Spleen (tissue), 11 donors: ENCODE measurements at regions not wholly inside any gene's neighbourhood (a gene's known extent, or its start where the extent isn't known, plus 50 kb on each side); places are given as distances from the start of the nearest gene placed in this dataset.

Experiments used
- DNase-seq: peaks from one replicate; pipeline ENCODE4 v3.0.0-alpha.2; 2020
- H3K27ac ChIP-seq, 8 donors: fragments of 200-600 bp; sonication (generic) in 7 of 8; 1 replicate in 4 of 8; 2 replicates in 4 of 8; pipeline versions ENCODE4 v1.5.0 to v1.8.0; 2016 to 2021; ENCODE audit warnings: inconsistent platforms in 4 of 8, mild to moderate bottlenecking in 4 of 8, moderate library complexity in 1 of 8
- H3K27me3 ChIP-seq, 7 donors: fragments of 200-600 bp; sonication (generic) in 6 of 7; replicated peaks in 1 of 7; 1 replicate in 4 of 7; 2 replicates in 3 of 7; pipeline versions ENCODE4 v1.5.0 to v1.8.0; 2016 to 2021; ENCODE audit warnings: inconsistent platforms in 3 of 7, mild to moderate bottlenecking in 1 of 7
- H3K36me3 ChIP-seq, 6 donors: fragments of 200-600 bp; sonication (generic) in 5 of 6; 1 replicate in 4 of 6; 2 replicates in 2 of 6; pipeline versions ENCODE4 v1.5.0 to v1.8.0; 2016 to 2021; ENCODE audit warnings: inconsistent platforms in 2 of 6
- H3K4me1 ChIP-seq, 6 donors: fragments of 200-600 bp; sonication (generic) in 5 of 6; 1 replicate in 3 of 6; 2 replicates in 3 of 6; pipeline versions ENCODE4 v1.5.0 to v1.8.0; 2016 to 2021; ENCODE audit warnings: inconsistent platforms in 3 of 6
- H3K4me3 ChIP-seq, 8 donors: fragments of 200-600 bp; sonication (generic) in 7 of 8; 1 replicate in 4 of 8; 2 replicates in 4 of 8; pipeline versions ENCODE4 v1.5.0 to v1.8.0; 2016 to 2021; ENCODE audit warnings: inconsistent platforms in 4 of 8, mild to moderate bottlenecking in 4 of 8, moderate library complexity in 2 of 8
- H3K9me3 ChIP-seq, 8 donors: fragments of 200-600 bp; sonication (generic) in 7 of 8; 1 replicate in 4 of 8; 2 replicates in 4 of 8; pipeline versions ENCODE4 v1.5.0 to v1.8.0; 2016 to 2021; ENCODE audit warnings: inconsistent platforms in 4 of 8
- CTCF ChIP-seq, 11 experiments: fragments of 200-600 bp in 7 of 11; fragments of 450-650 bp in 4 of 11; sonication (generic) in 4 of 11; IDR thresholded peaks in 8 of 11; conservative IDR thresholded peaks in 3 of 11; 1 replicate in 7 of 11; 2 replicates in 4 of 11; pipeline versions ENCODE4 v1.4.0 to v1.8.0; 2016 to 2021; ENCODE audit warnings: antibody characterized with exemption in 11 of 11, inconsistent platforms in 4 of 11, mild to moderate bottlenecking in 1 of 11
- POLR2A ChIP-seq, 3 donors: fragments of 450-650 bp; IDR thresholded peaks; one replicate each; pipeline ENCODE4 v1.5.1; 2017; ENCODE audit warnings: antibody characterized with exemption in 3 of 3, mild to moderate bottlenecking in 1 of 3
- POLR2AphosphoS5 ChIP-seq, 3 donors: sonication (generic); formaldehyde crosslinking; IDR thresholded peaks; one replicate each; pipeline ENCODE4 v1.5.1; 2017; ENCODE audit warnings: antibody characterized with exemption in 3 of 3
- WGBS, 5 donors: extraction: QIAGEN DNeasy Blood & Tissue Kit in 3 of 5; methylation state at CpG; one replicate each; pipeline versions ENCODE4 v1.1.5 to v1.1.7; 2013 to 2018; 5-methylcytosine and 5-hydroxymethylcytosine counted together
- intact Hi-C: fragments of 100-400 bp; cut with DNase I; formaldehyde crosslinking; loops from one replicate; pipeline ENCODE4 v1.15.0; 2023; ENCODE audit warnings: low total_unique reads
- donor health status: healthy with polysubstance abuse.
- donor health status: DM: no; HTN: no; CAD: no; lungs with moderate emphysema.
- donor health status: DM: no; HTN: no; CAD: no.
- donor health status: Bipolar disorder and iron deficiency.
- donor health status: healthy.
- donor health status: DM: no; HTN: no; CAD: no.
- donor health status: DM: yes; HTN: yes; CAD: no.

GRCh38 chr5:115413651-115414050, 117.2 kb upstream of the CCDC112 start:
- intact Hi-C loops, result no loop called here
- Histone ChIP-seq H3K4me1 (no peaks in the 10 kb centered on the region), H3K36me3 (no peaks in the 10 kb centered on the region), H3K9me3 (no peaks in the 10 kb centered on the region), H3K4me3 (no peak overlapping the region), H3K27me3 (no peaks in the 10 kb centered on the region), H3K27ac (no peak overlapping the region)
- no peak for DNase-seq
- TF ChIP-seq POLR2AphosphoS5 (IDR thresholded peaks at IDR 0.05), result no peak
- WGBS, 5 donors, result 75 to 88% (median 85%) methylated on average over 1 of the region's 1 CpG

GRCh38 chr5:115409094-115409493, 112.6 kb upstream of the CCDC112 start:
- H3K27ac ChIP-seq, result no peak overlapping the region
- WGBS, 5 donors, result 79 to 85% (median 83%) methylated on average over 2 of the region's 2 CpGs
- no peaks in the 10 kb centered on the region for H3K4me1 ChIP-seq
- no peaks in the 10 kb centered on the region for H3K9me3 ChIP-seq
- H3K4me3 ChIP-seq, result no peak overlapping the region
- no peaks in the 10 kb centered on the region for H3K27me3 ChIP-seq
- intact Hi-C loops, result no loop called here
- no peaks in the 10 kb centered on the region for H3K36me3 ChIP-seq
- no peak for DNase-seq
- TF ChIP-seq POLR2A (IDR thresholded peaks at IDR 0.05) (no peak), POLR2AphosphoS5 (IDR thresholded peaks at IDR 0.05) (no peak), CTCF (IDR thresholded peaks at IDR 0.05 in 8 of 11, conservative IDR thresholded peaks at IDR 0.05 in 3 of 11) (no peak)

GRCh38 chr5:115402822-115403577, 106.5 kb upstream of the CCDC112 start:
- H3K27ac ChIP-seq, result no peak overlapping the region
- intact Hi-C loops, result no loop called here
- H3K36me3 ChIP-seq, result no peaks in the 10 kb centered on the region
- H3K4me1 ChIP-seq, result no peaks in the 10 kb centered on the region
- no peaks in the 10 kb centered on the region for H3K9me3 ChIP-seq
- peaks cover 0 to 5% (median 0%) of the 10 kb centered on the region in 7 donors for H3K27me3 ChIP-seq
- H3K4me3 ChIP-seq, result no peak overlapping the region
- TF ChIP-seq POLR2A (IDR thresholded peaks at IDR 0.05), result no peak
- no peak for TF ChIP-seq CTCF (IDR thresholded peaks at IDR 0.05 in 8 of 11, conservative IDR thresholded peaks at IDR 0.05 in 3 of 11)
- TF ChIP-seq POLR2AphosphoS5 (IDR thresholded peaks at IDR 0.05), result no peak
- 82 to 93% (median 85%) methylated on average over 1 of the region's 1 CpG for WGBS, 5 donors
- DNase-seq, result no peak

GRCh38 chr5:115402092-115402491, 105.6 kb upstream of the CCDC112 start:
- no peaks in the 10 kb centered on the region for H3K4me1 ChIP-seq
- no peaks in the 10 kb centered on the region for H3K9me3 ChIP-seq
- peaks cover 0 to 5% (median 0%) of the 10 kb centered on the region in 7 donors for H3K27me3 ChIP-seq
- TF ChIP-seq POLR2AphosphoS5 (IDR thresholded peaks at IDR 0.05), result no peak
- no peak for TF ChIP-seq POLR2A (IDR thresholded peaks at IDR 0.05)
- TF ChIP-seq CTCF (IDR thresholded peaks at IDR 0.05 in 8 of 11, conservative IDR thresholded peaks at IDR 0.05 in 3 of 11), result no peak
- peak; percentile 63 for DNase-seq
- H3K27ac ChIP-seq, result no peak overlapping the region
- 57 to 65% (median 60%) methylated on average over 3 to 4 of the region's 4 CpGs for WGBS, 5 donors
- no peaks in the 10 kb centered on the region for H3K36me3 ChIP-seq
- no peak overlapping the region for H3K4me3 ChIP-seq
- intact Hi-C loops, result no loop called here
